ENCODE measurements at regions not wholly inside any gene's neighbourhood (a gene's known extent, or its start where the extent isn't known, plus 50 kb on each side); places are given as distances from the start of the nearest gene placed in this dataset.
A peak's percentile ranks its signal among the peaks of the same experiment; 100 is the strongest.
"Not testable (repeated sequence)": the region's sequence is repeated elsewhere in the genome, so short reads cannot be mapped to it uniquely, and the experiment has no call there.

DNA sequence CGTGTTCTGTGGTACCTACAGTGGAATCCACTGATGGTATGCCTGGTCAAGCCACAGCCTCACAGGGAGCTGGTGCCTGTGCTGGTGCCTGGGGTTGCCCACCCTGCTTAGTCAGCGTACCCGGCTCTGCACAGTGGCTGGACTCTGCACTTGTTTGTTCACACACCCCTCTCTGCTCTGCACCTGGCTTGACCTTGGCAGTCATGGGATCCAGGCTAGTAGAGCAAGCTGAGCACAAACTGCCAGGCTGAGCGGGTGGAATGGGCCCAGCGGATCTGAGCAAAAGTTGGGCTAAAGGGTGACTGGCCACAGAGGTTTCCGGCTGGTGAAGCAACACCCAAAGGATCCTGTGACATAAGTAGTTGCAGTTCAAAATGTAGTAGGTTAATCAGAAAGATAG lies 163.5 kb downstream of the CDH19 start:
- DNase-seq (ENCODE audit: low spot score): no peak

DNA sequence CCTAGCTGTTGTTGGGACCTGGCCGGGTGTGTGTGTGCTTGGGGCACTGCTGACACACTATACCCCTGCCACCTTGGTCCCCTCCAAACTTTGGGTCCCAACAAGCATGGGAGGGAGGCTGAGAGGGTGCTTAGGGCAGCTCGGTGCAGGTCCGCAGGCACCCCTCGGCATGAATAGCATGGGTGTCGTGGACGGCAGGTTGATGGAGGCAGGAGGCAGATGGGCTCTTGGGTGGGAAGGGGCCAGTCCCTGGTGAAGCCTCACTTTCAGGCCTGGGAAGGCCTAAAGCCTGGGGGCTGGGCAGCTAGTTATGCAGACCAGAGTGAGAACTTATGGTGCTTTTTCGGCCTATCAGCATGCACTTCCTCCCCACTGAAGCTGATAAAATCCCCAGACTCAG lies 164.2 kb downstream of the CDH19 start:
- DNase-seq (ENCODE audit: low spot score): no peak

- no peak for DNase-seq (ENCODE audit: low spot score)
These were observed 165.0 kb downstream of the CDH19 start for GRCh38 chr18:66438711-66439536.

GRCh38 chr18:66432636-66433035 lies 171.3 kb downstream of the CDH19 start:
- DNase-seq (ENCODE audit: low spot score): no peak

DNA sequence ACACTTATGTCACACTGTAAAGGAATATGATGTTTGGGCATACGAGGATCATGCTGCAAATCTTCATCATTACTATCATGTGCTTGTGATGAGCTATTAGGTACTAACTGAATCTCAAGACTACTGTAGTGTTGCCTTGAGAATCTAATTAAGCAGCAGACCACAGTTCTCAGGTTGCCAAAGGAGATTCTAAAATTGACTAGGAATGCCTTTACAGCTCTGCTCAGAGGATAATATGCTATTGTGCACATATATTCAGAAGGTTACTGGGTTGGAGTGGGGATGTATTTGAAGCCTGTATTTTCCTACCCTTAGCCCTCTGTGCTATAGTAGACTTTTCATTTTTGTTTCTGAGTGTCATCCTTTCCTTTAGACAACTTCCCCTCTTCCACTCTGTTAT lies 175.1 kb downstream of the CDH19 start:
- DNase-seq (ENCODE audit: low spot score): no peak

DNA sequence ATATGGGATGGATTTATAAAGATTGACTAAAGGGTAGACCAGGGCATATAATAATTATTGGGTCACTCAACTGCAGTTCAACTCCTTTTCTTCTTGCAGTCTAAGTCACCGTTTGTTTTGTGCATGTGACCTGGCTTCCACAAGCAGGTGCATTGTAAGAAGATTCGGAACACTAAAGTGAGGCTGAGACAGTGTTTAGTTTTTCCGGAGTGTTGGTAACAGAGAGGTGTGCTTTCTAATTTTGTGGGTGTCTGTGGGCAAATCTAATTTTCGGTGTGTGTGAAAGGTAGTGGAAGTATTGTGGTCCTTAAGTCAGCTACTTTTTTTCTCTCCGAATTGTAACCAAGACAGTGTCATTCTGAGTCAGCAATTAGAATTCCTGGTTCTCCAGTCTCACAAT lies 184.5 kb downstream of the CDH19 start:
- DNase-seq (ENCODE audit: low spot score): no peak

- no peak for DNase-seq (ENCODE audit: low spot score)
These were observed 193.2 kb downstream of the CDH19 start for GRCh38 chr18:66410692-66411091.

DNA sequence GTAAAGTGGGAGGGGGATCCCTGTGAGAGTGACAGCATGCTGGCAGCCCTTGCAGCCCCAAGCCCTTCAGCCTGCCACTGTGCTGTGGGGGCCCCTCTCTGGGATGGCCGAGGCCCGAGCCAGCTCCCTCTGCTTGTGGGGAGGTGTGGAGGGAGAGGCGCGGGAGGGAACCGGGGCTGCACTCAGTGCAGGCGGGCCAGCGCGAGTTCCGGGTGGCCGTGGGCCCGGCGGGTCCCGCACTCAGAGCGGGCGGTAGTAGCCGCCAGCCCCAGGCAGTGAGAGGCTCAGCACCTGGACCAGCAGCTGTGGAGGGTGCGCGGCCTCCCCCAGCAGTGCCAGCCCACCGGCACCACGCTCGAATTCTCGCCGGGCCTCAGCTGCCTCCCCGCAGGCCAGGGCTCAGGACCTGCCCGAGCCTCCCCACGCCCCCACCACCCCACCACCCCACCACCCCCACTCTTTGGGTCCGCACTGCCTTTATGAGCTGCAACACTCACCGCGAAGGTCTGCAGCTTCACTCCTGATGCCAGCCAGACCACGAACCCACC lies 208.1 kb downstream of the CDH19 start:
- no peak for DNase-seq (ENCODE audit: low spot score)

DNA sequence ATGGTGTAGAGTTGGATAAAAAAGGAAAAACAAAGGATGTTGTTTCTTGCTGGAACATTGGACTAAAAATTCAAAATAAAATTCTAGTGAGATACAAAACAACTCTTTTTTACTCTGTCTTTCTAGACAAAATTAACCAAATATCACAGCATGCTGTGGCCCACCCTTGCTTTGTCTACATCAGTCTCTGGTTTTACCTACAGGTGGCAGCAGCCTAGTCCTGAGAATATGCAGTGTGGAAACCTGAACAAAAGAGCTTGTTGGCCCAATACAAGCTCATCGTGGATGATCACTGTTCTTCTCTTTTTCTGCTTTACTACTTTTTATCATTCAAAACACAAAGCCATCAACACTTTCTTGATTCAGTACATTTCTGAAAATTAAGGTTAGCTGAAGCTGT lies 210.4 kb downstream of the CDH19 start:
- no peak for DNase-seq (ENCODE audit: low spot score)

- no peak for DNase-seq (ENCODE audit: low spot score)
These were observed 226.6 kb downstream of the CDH19 start for GRCh38 chr18:66377291-66377690.

DNA sequence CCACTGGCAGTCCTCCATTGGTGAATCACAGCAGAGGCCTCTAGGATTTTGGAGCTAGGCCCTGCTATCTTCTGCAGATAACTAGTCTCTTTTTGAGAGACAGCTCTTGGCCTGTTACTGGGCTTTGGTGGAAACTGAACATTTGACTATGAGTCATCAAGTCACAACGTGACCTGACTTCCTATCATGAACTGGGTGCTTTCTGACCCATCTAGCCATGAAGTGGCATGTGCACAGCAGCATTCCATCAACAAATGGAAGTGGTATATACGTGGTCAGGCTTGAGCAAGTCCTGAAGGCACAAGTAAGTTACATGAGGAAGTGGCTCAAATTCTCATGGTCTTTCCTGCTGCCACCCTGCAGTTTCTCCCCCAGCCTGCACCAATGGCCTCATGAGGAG lies 228.5 kb downstream of the CDH19 start:
- DNase-seq (ENCODE audit: low spot score): not testable (repeated sequence)

- peak; percentile 42 for DNase-seq (ENCODE audit: low spot score)
These were observed 256.9 kb downstream of the CDH19 start for GRCh38 chr18:66346833-66347588.

- no peak for DNase-seq (ENCODE audit: low spot score)
These were observed 259.7 kb downstream of the CDH19 start for GRCh38 chr18:66344227-66344626.

DNA sequence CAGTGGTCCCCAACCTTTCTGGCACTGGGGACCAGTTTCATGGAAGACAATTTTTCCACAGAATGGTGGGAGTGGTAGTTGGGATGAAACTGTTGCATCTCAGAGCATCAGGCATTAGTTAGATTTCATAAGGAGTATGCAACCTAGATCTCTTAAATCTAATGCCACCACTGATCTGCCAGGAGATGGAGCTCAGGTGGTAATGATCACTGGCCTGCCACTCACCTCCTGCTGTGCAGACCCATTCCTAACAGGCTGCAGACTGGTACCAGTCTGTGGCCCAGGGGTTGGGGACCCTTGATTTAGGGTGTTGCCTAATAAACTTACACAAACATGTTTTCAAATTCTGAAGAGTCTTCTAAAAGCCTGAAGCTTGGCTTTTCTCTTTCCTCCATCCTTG lies 261.3 kb downstream of the CDH19 start:
- no peak for DNase-seq (ENCODE audit: low spot score)

DNA sequence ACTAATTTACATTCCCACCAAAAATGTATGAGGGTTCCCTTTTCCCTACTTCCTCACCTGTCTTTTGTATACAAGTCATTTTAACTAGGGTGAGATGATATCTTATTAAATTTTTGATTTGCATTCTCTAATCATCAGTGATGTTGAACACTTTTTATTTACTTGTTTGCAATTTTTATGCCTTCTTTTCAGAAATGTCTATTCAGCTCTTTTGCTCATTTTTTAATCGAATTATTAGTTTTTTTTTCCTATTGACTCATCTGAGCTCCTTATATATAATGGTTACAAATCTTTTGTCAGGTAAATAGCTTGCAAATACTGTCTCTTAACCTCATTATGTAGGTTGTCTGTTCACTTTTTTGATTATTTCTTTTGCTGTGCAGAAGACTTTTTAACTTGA lies 269.4 kb downstream of the CDH19 start:
- DNase-seq (ENCODE audit: low spot score): no peak

DNA sequence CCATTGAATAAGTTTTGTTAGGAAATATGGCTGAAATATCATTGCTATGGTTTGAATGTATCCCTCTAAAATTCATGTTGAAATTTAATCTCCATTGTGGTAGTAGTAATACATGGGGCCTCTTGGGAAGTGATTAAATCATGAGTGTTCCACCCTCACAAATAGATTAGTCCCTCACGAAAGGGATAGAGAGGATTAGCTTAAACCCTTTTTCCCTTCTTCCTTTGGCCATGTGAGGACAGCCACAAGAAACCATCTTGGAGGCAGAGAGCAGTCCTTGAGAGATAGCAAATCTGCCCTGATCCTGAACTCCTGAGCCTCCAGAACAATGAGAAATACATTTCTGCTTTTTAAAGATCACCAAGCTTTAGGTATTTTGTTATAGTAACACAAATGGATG lies 274.2 kb downstream of the CDH19 start:
- DNase-seq (ENCODE audit: low spot score): no peak

GRCh38 chr18:66328296-66328878 lies 275.5 kb downstream of the CDH19 start:
- no peak for DNase-seq (ENCODE audit: low spot score)

GRCh38 chr18:66325251-66325650 lies 278.6 kb downstream of the CDH19 start:
- DNase-seq (ENCODE audit: low spot score): no peak

GRCh38 chr18:66324616-66325015 lies 279.3 kb downstream of the CDH19 start:
- no peak for DNase-seq (ENCODE audit: low spot score)

DNA sequence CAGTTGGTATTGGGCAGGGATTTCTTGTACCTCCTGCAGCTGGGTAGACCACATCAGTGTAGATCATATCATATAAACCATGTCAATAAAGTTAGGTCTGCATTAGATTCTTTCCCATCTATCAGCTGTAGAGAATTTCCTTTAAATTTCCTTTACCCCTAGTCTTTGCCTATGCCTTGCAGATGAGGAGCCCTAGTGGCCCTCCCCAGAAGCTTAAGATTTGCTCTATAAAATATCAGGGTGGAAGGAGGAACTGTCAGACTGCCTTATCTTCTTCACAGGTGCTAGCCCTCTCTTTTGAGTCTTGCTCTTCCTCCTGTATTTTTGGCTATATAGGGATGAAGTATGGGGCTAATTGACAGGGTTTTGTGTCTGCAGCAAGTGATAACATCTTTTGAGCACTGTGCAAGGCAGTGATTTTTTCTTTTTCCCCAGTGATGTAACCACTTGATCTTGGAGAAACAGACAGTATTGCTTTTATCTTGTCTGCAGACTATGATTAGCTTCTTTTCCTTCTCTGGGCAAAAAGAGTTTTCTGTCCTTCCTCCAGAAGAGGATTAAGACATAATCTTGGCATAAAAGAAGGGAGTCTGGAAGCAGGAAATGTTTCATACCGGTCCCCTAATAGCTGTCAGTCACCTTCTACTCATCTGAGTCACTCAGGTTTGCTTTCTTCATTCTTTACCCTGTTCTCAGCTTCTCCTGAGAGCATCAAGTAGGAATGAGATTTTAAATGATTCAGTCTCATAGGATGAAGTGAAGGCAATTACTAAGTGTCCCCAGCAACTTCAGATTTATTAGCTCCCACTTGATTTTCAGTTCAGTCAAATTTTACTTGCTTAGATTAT lies 286.4 kb downstream of the CDH19 start:
- peak; percentile 57 for DNase-seq (ENCODE audit: low spot score)

DNA sequence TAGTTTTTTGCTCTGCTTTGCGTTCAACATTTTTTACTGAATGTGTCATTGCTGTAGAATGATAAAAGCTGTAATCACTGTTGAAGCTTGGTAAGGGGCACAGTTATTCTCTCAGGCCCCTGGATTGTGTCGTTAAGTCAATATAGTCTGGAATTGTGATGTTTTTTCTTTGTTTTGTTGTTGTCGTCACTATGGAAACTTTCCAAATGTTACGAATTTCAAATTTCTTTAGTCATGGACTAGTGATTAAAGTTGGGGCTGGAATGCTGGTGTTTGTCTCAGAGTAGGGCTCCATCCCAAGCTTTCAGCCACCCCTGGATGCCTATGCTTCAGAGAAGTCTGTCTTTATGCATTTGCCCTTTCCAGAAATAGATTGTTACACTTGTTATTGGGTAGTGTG lies 287.2 kb downstream of the CDH19 start:
- DNase-seq (ENCODE audit: low spot score): no peak

All from SK-N-DZ (cell line).